GM23338 (cell line): ENCODE measurements at regions not wholly inside any gene's neighbourhood (a gene's known extent, or its start where the extent isn't known, plus 50 kb on each side); places are given as distances from the start of the nearest gene placed in this dataset.

ENCODE experiments used
- ATAC-seq: fragments of 200-7000 bp; cut with Tn5 transposase; 3 replicates; pipeline ENCODE4 v1.9.1; 2020
- DNase-seq: peaks from one replicate; pipeline ENCODE4 v3.0.0-alpha.2; 2015; ENCODE audit warnings: low spot score
- H2AFZ ChIP-seq: fragments of 200-600 bp; sonication (generic); 2 replicates; pipeline ENCODE4 v1.8.0; 2016; ENCODE audit warnings: antibody characterized with exemption, mild to moderate bottlenecking, moderate library complexity
- H3F3A ChIP-seq: fragments of 200-600 bp; sonication (generic); replicated peaks from 2 replicates; pipeline ENCODE4 v1.8.0; 2017; ENCODE audit warnings: antibody characterized with exemption, mixed run types, low read depth
- H3K27ac ChIP-seq: fragments of 200-600 bp; sonication (generic); 2 replicates; pipeline ENCODE4 v1.6.1; 2016; ENCODE audit warnings: low read depth
- H3K27me3 ChIP-seq: fragments of 200-600 bp; sonication (generic); 2 replicates; pipeline ENCODE4 v1.8.0; 2016; ENCODE audit warnings: mild to moderate bottlenecking, mixed run types, moderate library complexity; ENCODE audit not compliant: insufficient read depth
- H3K36me3 ChIP-seq: fragments of 200-600 bp; sonication (generic); 2 replicates; pipeline ENCODE4 v1.8.0; 2016; ENCODE audit warnings: mild to moderate bottlenecking; ENCODE audit not compliant: insufficient read depth
- H3K4me1 ChIP-seq: fragments of 200-600 bp; sonication (generic); 2 replicates; pipeline ENCODE4 v1.8.0; 2016; ENCODE audit warnings: mild to moderate bottlenecking, moderate library complexity; ENCODE audit not compliant: insufficient read depth
- H3K4me2 ChIP-seq: fragments of 200-600 bp; sonication (generic); 2 replicates; pipeline ENCODE4 v1.7.1; 2017; ENCODE audit warnings: mixed run types
- H3K4me3 ChIP-seq: fragments of 200-600 bp; sonication (generic); 2 replicates; pipeline ENCODE4 v1.6.1; 2016; ENCODE audit warnings: mixed run types
- H3K79me2 ChIP-seq: fragments of 200-600 bp; sonication (generic); replicated peaks from 2 replicates; pipeline ENCODE4 v1.8.0; 2017; ENCODE audit warnings: mild to moderate bottlenecking; ENCODE audit not compliant: insufficient read depth
- H3K9me2 ChIP-seq: fragments of 200-600 bp; sonication (generic); 2 replicates; pipeline ENCODE4 v1.8.0; 2017; ENCODE audit not compliant: insufficient read depth
- H4K20me1 ChIP-seq: fragments of 200-600 bp; sonication (generic); replicated peaks from 2 replicates; pipeline ENCODE4 v1.8.0; 2017; ENCODE audit warnings: mild to moderate bottlenecking; ENCODE audit not compliant: insufficient read depth
- H3K27ac Mint-ChIP-seq: 2 replicates; pipeline ENCODE4 v1.8.0; 2020; ENCODE audit warnings: inconsistent platforms, mild to moderate bottlenecking, moderate library complexity, mixed read lengths
- H3K27me3 Mint-ChIP-seq: 3 replicates; pipeline ENCODE4 v1.8.0; 2022; ENCODE audit warnings: low read depth, mild to moderate bottlenecking, moderate library complexity, mixed read lengths, inconsistent platforms; ENCODE audit not compliant: insufficient read depth, poor library complexity
- H3K36me3 Mint-ChIP-seq: 3 replicates; pipeline ENCODE4 v1.8.0; 2021; ENCODE audit warnings: low read depth, mild to moderate bottlenecking, inconsistent platforms, moderate library complexity, mixed read lengths
- H3K4me1 Mint-ChIP-seq: 3 replicates; pipeline ENCODE4 v1.8.0; 2020; ENCODE audit warnings: mild to moderate bottlenecking, inconsistent platforms, mixed read lengths
- H3K4me3 Mint-ChIP-seq: 3 replicates; pipeline ENCODE4 v1.8.0; 2021; ENCODE audit warnings: moderate library complexity, mild to moderate bottlenecking, inconsistent platforms, mixed read lengths
- H3K9me3 Mint-ChIP-seq: 3 replicates; pipeline ENCODE4 v1.8.0; 2020; ENCODE audit warnings: moderate library complexity, mild to moderate bottlenecking, inconsistent platforms, mixed read lengths
- CREB1 ChIP-seq: fragments of 250-450 bp; sonication (Bioruptor Pico); IDR thresholded peaks from 2 replicates; pipeline ENCODE4 v1.5.0; 2020; ENCODE audit warnings: low read depth, mild to moderate bottlenecking, moderate library complexity
- EZH2phosphoT487 ChIP-seq: fragments of 200-600 bp; sonication (generic); IDR thresholded peaks from one replicate; pipeline ENCODE4 v1.8.1; 2018; ENCODE audit warnings: antibody characterized with exemption; ENCODE audit not compliant: unreplicated experiment
- JUNB ChIP-seq: IDR thresholded peaks from one replicate; pipeline ENCODE4 v1.6.1; 2016; ENCODE audit warnings: antibody characterized with exemption; ENCODE audit not compliant: unreplicated experiment
- NANOG ChIP-seq: IDR thresholded peaks from 2 replicates; pipeline ENCODE4 v1.6.1; 2016; ENCODE audit warnings: antibody characterized with exemption, borderline replicate concordance
- POLR2AphosphoS5 ChIP-seq: IDR thresholded peaks from 2 replicates; pipeline ENCODE4 v1.6.1; 2016; ENCODE audit warnings: antibody characterized with exemption, low read depth
- ZNF462 ChIP-seq: fragments of 250-450 bp; sonication (Bioruptor Pico); IDR thresholded peaks from 2 replicates; pipeline ENCODE4 v1.5.0; 2020; ENCODE audit warnings: mild to moderate bottlenecking, moderate library complexity
- TF ChIP-seq, protein P1 (sequence below): IDR thresholded peaks from 2 replicates; pipeline ENCODE4 v1.6.1; 2016; ENCODE audit warnings: antibody characterized with exemption

GRCh38 chr12:130043685-130044406 lies 118.4 kb upstream of the FZD10 start (continued):
- TF ChIP-seq ZNF462 (CRISPR knock-in tag) (no peak), EZH2phosphoT487 (no peak), JUNB (no peak)

GRCh38 chr12:130044991-130045621 lies 117.2 kb upstream of the FZD10 start:
- H3F3A ChIP-seq = peaks cover 13% of the 10 kb centered on the region
- H3K27me3 ChIP-seq = peaks cover 58% of the 10 kb centered on the region
- no peaks in the 10 kb centered on the region for H4K20me1 ChIP-seq
- no peak overlapping the region for H3K27ac ChIP-seq
- Mint-ChIP-seq H3K27ac (no peak overlapping the region), H3K9me3 (peaks cover 97% of the 10 kb centered on the region), H3K4me3 (no peak overlapping the region), H3K36me3 (peaks cover 60% of the 10 kb centered on the region), H3K27me3 (peaks cover 14% of the 10 kb centered on the region), H3K4me1 (no peaks in the 10 kb centered on the region; the same call in 2 of the 3 replicates)
- H3K36me3 ChIP-seq = no peaks in the 10 kb centered on the region
- H3K79me2 ChIP-seq = no peaks in the 10 kb centered on the region
- peak overlapping the region; percentile 57; the same call in 1 of the 2 replicates for H3K4me2 ChIP-seq
- no peaks in the 10 kb centered on the region for H3K9me2 ChIP-seq
- DNase-seq (peak; percentile 34), ATAC-seq (no peak)
- no peak overlapping the region for H3K4me3 ChIP-seq
- H3K4me1 ChIP-seq = no peaks in the 10 kb centered on the region; the same call in 1 of the 2 replicates
- H2AFZ ChIP-seq = no peak overlapping the region
- TF ChIP-seq NANOG = no peak
- TF ChIP-seq POLR2AphosphoS5 = no peak
- no peak for TF ChIP-seq EZH2phosphoT487
- TF ChIP-seq ZNF462 (CRISPR knock-in tag) = no peak
- TF ChIP-seq JUNB = no peak
- TF ChIP-seq CREB1 = no peak
- TF ChIP-seq, protein P1, sequence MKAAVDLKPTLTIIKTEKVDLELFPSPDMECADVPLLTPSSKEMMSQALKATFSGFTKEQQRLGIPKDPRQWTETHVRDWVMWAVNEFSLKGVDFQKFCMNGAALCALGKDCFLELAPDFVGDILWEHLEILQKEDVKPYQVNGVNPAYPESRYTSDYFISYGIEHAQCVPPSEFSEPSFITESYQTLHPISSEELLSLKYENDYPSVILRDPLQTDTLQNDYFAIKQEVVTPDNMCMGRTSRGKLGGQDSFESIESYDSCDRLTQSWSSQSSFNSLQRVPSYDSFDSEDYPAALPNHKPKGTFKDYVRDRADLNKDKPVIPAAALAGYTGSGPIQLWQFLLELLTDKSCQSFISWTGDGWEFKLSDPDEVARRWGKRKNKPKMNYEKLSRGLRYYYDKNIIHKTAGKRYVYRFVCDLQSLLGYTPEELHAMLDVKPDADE = no peak
